Dermis microvascular lymphatic vessel endothelial cell (primary cell): ENCODE measurements at regions not wholly inside any gene's neighbourhood (a gene's known extent, or its start where the extent isn't known, plus 50 kb on each side); places are given as distances from the start of the nearest gene placed in this dataset.
A peak's percentile ranks its signal among the peaks of the same experiment; 100 is the strongest.

ENCODE experiments used
- DNase-seq, 2 donors: peaks; one replicate each; pipeline versions ENCODE4 v3.0.0 to v3.0.0-alpha.2; 2010; ENCODE audit warnings: low read depth in 2 of 2

DNA sequence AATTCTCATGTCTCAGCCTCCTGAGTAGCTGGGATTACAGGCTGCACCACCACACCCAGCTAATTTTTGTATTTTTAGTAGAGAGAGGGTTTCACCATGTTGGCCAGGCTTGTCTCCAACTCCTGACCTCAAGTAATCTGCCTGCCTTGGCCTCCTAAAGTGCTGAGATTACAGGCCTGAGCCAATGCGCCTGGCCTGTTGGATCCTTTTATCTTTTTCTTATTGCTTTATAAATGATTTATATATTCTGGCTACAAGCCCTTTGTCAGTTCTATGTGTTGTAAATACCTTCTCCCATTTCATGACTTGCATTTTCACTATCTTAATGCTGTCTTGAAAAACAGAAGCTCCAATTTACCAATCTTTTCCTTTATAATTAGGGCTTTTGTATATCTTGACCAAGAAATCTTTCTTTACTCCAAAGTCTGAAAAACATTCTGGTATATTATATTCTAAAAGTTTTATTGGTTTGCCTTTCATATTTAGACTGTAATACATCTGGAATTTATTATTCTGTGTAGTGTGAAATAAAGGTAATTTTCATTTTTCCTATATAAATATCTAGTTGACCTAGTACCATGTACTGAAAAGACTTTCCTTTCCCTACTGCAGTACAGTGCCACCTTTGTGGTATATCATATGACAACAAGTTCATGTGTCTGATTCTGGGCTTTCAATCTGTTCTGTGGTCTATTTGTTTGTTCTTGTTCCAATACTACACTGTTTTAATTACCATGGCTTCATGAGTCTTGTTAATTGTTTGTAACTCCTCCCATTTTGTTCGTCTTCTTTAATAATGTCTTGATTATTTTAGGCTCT lies 52.9 kb upstream of the RNU6-1 start:
- no peak for DNase-seq

DNA sequence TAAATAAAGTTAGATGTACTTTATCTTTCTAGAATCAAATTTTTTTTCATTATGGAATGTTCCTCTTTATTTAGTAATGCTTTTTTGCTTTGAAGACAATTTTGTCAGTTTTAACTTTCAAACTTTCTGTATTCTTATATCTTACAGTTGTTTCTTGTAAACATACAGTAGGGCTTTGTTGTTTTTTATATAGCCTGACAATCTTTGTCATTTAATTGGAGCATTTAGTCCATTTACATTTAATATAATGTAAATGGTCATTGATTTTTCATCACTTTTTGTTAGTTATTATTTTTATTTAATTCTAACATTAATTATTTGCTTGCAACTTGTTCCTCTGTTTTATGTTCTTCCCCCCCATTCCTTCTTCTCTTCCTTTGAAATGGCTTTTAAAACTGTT lies 55.4 kb upstream of the RNU6-1 start:
- no peak for DNase-seq

DNA sequence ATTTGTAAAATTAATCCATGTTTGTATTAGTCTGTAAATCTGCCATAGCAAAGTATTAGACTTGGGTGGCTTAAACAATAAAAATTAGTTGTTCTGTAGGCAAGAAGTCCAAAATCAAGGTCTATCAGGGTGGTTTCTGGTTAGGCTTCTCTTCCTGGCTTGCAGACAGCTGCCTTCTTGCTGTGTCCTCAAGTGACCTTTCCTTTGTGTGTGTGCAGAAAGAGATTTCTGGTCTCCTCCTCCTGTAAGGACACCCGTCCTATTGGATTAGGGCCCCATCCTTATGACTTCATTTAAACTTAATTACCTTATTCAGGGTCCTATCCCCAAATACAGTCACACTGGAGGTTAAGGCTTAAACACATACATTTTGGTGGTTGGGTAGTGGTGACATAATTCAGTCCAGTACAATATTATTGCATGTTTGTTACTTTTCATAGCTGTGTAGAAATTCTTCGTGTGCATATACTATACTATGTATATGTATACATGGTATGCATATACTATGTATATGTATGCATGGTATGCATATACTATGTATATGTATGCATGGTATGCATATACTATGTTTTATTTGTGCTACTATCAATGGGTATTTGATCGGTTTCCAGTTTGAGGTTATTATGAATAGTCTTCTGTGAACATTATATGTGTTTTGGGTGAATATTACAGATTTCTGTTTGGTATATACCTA lies 57.9 kb upstream of the RNU6-1 start:
- no peak for DNase-seq

DNA sequence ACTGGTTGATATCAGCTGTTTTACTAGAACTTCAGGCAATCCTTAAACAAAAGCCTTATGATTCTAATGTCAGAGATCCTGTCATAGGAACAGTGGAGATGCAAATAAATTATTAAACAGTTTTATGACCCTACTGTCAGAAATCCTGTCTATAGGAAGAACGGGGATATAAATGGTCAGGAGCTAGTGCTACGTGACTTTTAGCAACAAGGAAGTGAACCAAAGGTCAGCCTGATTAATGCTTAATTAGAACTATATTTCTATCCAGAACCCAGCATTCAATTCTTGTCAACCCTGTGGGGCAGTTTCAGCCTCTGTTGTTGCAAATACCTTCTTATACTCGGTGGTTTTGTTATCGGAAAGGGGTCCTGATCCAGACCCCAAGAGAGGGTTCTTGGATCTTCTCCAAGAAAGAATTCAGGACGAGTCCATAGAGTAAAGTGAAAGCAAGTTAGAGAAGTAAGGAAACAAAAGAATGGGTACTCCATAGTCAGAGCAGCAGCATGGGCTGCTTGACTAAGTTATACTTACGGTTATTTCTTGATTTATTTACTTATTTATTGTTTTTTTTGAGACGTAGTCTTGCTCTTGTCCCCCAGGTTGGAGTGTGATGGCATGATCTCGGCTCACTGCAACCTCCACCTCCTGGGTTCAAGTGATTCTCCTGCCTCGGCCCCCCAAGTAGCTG lies 59.9 kb upstream of the RNU6-1 start:
- DNase-seq = no peak

DNA sequence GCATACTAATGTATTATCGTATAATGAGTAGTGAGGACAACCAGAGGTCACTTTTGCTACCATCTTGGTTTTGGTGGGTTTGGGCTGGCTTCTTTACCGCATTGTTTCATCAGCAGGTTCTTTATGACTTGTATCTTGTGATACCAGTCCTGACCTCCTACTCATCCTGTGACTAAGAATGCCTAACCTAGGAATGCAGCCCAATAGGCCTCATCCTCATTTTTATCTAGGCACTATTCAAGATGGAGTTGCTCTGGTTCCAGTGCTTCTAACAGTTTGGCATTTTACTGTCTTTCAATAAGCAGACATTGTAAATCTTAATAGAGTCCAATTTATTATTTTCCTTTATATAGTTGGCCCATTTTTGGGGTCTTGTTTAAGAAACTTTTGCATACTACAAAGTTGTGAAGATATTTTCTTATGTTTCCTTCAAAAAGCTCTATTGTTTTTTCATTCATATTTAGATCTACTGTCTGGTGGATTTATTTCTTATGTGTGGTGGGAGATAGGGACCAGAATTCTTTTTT lies 60.8 kb upstream of the RNU6-1 start:
- DNase-seq = no peak

DNA sequence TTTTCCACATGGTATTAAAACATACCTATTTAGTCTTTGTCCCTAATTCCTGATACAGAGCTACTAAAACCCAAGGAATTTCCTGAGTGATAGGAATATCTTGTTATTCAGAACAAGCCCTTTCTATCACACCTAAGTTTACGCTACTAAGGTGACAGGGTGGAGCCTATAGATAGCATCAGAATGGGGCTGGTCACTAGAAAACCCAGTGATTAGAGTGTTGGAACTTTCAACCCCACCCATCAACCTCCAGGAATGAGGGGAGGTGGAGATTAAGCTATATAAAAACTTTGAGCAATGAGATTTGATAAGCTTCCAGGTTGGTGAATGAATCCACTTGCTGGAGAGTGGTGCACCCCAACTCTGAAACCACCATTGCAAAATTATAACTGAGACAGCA lies 62.1 kb upstream of the RNU6-1 start:
- DNase-seq = no peak

DNA sequence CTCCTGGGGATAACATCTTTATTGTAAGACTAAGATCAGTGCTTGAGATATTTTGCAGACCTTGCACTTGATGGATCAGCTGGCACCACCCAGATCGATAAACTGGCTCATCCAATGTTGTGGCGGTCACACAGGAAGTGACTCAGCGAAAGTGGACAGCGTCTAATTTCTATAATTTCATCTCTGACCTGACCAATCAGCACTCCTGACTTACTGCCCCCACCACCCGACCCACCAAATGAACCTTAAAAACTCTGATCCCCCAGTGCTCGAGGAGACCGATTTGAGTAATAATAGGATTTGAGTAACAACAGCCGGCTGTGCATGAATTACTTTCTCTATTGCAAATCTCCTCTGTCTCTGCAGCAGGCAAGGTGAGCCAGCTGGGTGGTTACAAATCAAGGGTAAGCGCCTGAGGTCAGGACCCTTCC lies 62.7 kb upstream of the RNU6-1 start:
- no peak for DNase-seq

DNA sequence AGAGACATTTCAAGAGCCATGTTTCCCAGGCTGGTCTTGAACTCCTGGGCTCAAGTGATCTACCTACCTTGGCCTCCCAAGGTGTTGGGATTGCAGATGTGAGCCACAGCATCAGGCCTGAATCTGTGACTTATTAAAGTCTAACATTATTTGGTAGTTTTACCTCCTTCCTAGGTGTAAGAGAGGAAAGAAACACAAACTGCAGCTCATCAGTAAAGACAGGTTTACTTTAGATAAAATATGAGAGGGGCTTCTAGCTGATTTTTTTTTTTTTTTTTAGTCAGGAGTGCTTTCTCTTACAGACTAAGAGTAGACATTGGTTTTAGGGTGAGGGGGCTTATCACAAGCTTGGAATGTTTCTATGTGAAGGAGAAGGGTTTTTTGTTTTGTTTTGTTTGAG lies 63.9 kb upstream of the RNU6-1 start:
- no peak for DNase-seq

DNA sequence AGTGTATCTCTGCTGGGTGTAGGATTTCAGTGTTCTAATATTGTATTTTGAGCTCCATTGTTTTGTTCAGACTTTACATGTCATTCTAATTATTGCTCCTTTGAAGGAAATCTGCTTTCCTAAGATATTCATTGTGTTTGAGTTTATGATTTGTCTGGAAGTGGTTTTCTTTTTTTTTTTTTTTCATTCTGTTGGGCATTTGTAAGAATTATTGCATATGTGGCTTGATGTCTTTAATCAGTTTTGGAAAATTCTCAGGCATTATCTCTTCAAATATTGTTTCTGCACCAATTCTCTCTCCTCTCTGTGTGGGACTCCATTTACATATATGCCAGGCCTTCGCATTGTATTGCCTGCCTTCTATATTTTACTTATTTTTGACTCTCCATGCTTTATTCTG lies 65.8 kb upstream of the RNU6-1 start:
- no peak for DNase-seq

DNA sequence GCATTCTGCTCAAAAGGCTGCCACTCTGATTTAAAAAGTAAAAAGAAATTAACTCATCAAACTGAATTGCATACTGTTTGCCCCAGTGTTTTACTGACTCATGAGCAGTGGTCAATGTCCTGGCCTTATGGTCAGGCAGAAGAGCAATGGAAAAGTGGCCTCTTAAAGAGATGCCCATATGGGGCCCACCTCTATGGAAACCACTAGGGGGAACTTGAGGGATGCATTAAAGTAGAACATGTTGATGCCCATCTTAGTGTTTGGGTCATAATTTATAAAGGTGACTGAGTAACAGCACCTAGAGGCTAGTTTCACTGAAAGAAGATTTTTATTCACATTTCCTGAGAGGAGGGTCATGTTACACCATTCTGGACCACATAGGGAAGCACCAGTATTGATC lies 66.5 kb upstream of the RNU6-1 start:
- DNase-seq = peak; percentile 9 to 15

DNA sequence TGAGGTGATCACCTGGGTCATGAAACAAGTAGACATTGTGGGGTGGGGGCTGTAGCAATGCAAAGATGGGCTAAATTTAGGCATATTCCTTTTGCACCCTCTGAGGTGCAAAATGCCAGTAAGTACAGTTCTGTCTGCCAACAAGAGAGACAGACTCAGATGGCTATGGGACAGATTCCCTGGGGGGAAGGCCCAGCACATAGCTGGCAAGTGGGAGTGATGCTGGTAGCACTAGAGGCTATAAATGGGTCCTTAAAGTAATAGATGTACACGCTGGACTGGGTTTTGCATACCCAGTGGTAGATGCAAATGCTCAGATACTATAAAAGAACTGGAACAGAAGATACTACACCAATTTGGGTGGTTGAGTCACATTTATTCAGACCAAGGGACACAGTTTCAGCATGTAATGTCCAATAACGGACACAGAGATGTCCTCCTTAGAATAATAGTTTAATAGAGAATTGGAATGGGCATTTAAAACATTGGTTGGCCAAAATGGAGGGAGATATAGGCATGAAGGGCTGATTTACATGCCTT lies 67.4 kb upstream of the RNU6-1 start:
- no peak for DNase-seq

DNA sequence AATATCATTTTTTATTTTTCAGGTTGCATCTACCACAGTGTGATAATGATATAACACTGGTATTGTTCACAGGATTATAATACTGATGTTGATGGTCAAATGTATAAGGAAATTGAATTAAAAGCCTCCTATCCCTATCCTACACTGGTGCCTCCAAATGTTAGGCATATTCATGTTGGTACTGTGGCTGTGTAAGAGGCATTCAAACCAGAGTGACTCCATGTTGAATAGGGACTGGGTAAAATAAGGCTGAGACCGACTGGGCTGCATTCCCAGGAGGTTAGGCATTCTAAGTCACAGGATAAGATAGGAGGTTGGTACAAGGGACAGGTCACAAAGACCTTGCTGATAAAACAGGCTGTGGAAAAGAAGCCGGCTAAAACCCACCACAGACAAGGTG lies 68.9 kb upstream of the RNU6-1 start:
- no peak for DNase-seq

DNA sequence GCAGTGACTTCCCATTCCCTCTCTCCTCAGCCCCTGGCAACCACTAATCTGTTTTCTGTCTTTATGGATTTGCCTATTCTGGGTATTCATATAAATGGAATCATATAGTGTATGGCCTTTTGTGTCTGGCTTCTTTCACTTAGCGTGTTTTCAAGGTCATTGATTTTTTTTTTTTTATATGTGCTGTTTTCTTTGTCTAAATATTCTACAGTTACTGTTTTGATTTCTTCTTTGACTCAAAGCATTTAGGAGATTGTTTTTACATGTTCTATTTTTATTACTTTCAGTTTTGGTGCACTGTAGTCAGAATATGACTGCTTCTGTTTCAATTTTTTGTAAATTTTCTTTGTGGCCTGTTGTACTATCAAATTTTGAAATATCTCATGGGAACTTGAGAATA lies 71.9 kb upstream of the RNU6-1 start:
- DNase-seq = no peak

DNA sequence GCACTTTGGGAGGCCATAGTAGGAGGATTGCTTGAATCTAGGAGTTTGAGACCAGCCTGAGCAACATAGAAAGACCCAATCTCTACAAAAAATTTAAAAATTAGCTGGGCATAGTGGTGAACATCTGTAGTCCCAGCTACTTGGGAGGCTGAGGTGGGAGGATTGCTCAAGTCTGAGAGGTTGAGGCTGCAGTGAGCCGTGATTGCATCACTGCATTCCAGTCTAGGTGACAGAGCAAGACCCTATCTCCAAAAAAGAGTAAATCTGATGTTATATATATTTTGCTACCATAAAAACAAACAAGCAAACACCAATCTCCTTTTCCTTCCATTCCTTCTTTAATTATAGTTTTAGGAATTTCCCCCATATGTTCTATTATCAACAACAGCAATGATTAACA lies 74.2 kb upstream of the RNU6-1 start:
- no peak for DNase-seq

DNA sequence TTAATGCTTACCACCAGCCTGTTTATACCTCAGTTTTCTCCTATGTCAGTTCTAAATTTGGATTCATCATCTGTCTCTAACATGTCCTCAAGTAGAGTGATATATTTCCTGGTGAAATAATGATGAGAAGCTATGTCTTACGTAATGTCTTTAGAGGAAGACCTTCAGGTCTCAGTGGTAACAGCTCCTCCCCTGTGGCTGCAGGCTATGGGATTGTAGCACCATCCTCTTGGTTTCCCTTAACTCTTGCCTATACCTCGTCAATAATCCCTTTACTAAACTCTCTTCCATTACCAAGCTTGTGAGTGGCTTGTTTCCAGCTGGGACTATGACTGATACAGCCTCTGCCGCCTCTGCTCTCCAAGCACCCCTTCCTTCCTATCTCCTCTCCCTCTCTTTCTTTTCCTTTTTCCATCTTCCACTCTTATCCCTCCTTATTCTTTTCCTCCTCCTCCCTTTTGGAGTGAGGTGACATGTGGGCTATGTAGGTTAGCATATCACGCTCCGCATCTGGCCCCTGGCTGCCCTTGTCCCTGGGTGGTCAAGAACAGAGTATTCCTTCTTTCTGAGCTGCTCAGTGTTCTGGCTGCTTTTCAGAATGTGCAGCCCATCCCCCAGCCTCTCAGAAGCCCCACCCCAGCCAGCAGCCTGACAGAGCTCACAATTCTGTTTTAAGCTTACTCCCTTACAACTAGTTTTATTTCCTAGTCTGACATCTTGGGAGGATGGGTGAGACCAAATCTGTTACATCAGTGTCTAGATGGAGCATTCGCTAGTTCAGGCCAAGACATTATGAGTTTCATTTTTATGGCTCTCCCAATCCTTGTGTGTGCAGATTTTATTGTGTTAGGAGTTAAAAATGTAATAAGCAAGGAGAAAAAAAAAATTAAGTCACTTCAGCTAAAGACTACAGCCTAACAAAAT lies 75.0 kb upstream of the RNU6-1 start:
- no peak for DNase-seq

DNA sequence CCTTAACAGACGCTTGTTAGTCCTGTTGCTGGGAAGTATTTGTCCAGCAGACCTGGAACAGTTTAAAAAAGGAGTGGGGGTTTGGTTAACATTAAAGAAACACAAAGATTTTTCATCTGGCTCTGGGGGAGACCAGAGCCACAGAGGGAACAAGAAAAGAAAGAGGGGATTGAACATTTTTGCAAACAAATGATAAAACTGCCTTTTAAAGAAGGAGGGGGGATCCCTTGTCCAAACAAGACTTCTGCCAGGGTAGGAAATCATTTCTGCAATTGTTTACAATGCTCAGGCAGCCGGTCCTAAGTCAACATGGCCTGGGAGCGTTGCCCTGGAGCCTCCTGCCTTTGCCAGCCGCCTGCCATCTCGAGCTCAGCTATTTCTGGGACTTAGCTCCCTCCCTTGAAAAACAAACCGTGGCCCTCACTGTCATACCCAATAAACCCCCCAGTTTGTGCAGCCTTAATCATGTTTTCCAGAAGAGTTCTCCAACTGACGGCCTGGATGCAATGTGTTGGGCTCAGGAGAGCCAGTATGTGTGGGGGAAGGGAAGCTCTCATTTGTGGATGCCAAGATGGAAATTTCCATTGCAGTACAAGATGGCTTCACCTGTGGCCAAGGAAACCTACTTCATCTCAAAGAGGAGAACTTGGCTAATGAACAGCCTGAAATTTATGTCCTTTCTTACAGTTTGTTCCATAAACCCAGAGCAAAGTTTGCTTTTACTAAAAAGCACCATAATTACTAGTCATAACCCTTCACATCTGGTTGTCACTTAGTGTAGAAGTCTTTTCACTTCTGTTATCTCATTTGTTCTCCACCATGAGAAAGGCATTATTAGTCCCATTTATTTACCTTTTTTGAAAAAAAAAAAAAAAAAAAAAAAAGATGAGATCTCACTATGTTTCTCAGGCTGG lies 75.9 kb upstream of the RNU6-1 start:
- peak in 1 of 2 donors; percentile 34 for DNase-seq

DNA sequence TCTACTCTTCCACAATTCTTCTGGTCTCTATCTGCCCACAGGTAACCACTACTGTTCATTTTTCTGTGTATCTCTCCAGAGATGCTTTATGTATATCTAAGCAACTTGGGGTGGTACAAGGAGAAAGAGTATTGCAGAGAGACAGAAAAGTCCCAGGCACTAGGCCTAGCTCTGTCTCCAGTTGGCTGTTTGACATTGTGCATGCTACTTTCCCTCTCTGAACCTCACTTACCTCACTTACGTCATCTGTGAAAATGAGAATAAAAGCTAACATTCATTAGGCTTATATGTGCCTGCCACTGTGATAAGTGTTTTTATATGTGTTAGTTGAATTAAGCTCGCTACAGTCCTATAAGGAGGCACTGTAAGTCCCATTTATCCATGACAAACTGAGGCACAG lies 76.7 kb upstream of the RNU6-1 start:
- no peak for DNase-seq

DNA sequence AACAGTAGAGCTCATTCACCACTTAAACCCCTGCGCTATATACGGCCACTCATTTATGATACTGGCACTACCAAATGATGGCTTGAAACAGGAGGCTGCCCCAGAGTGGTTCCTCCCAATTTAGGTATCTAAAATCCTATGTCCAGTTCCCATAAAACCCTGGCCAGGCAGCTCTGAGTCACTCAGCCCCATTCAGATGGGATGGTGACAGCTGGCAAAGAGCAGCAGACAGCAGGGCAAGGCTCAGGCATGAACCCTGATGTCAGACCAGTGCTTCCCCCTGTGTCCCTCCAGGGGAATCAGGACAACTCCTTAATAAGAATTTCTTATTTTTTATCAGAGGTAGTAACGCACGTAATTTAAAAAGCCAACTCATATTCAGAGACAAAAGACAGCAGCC lies 77.2 kb upstream of the RNU6-1 start:
- no peak for DNase-seq

DNA sequence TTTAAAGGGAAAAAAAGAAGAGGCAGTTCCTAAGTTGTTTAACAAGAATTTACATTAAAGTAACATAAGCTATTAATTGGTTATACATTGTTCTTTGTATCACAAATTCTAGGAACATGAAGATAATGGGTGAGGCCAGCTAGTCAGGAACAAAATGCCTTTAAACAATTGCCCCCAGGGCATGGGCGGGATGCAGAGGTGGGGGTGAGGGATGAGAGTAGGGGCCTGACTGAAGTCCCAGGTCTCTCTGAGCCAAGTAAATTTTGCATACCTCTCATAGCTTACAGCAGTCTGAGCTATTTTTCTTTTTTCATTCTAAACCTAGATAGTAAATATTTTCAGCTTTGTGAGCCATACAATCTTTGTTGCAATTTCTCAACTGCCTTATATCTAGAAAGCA lies 77.8 kb upstream of the RNU6-1 start:
- no peak for DNase-seq
